K562 (cell line): ENCODE measurements at regions not wholly inside any gene's neighbourhood (a gene's known extent, or its start where the extent isn't known, plus 50 kb on each side); places are given as distances from the start of the nearest gene placed in this dataset.

ENCODE experiments used
- ATAC-seq: fragments of 200-7000 bp; cut with Tn5 transposase; 3 replicates; pipeline ENCODE4 v1.9.1; 2020; ENCODE audit warnings: moderate library complexity
- BruUV-seq: library from RNA; stranded (reverse); fragments of 400-500 nt; replicated peaks from 2 replicates; lab custom pipeline; 2021; lab: Mats Ljungman, UMichigan
- CTCF ChIA-PET: fragments of 300-600 bp; formaldehyde crosslinking; extraction: SDS; loops from one replicate; lab custom pipeline; 2021; ENCODE audit warnings: low intra/inter-chr PET ratio; lab: Yijun Ruan, JAX
- POLR2A ChIA-PET: fragments of 300-600, 350-650 bp; sonication (Branson Sonifier 250); formaldehyde crosslinking; extraction: SDS; loops from one replicate; lab custom pipeline; 2021; ENCODE audit warnings: antibody characterized with exemption, inconsistent platforms; lab: Yijun Ruan, JAX
- DNase-seq, 4 experiments: peaks; one replicate each; pipeline versions ENCODE4 v3.0.0 to v3.0.0-alpha.2; 2011 to 2018; ENCODE audit warnings: low spot score in 3 of 4, mixed read lengths in 3 of 4; ENCODE audit errors: extremely low read depth in 1 of 4
- FAIRE-seq: peaks from 2 replicates; lab custom pipeline; 2011; peaks lifted over from hg19 to GRCh38; lab: Jason Lieb, UNC
- H2AFZ ChIP-seq: 2 replicates; pipeline ENCODE4 v1.6.0; 2011; ENCODE audit warnings: low read depth, low read length, control low read depth, inconsistent platforms
- H3K27ac ChIP-seq: fragments of 200-600 bp; 3 replicates; pipeline ENCODE4 v1.8.0; 2011; ENCODE audit warnings: low read depth, mild to moderate bottlenecking, control low read depth, inconsistent platforms, low read length, moderate library complexity, mixed read lengths; ENCODE audit errors: extremely low read depth
- H3K27me3 ChIP-seq, 2 experiments: fragments of 300-600 bp in 1 of 2; 2 replicates in 1 of 2; 3 replicates in 1 of 2; pipeline versions ENCODE4 v1.6.0 to v1.8.0; 2011; ENCODE audit warnings: inconsistent platforms in 2 of 2, low read length in 2 of 2, mild to moderate bottlenecking in 1 of 2, mixed read lengths in 1 of 2, moderate library complexity in 1 of 2; ENCODE audit not compliant: control insufficient read depth in 2 of 2, insufficient read depth in 2 of 2
- H3K36me3 ChIP-seq: fragments of 300-600 bp; 3 replicates; pipeline ENCODE4 v1.8.0; 2011; ENCODE audit warnings: mild to moderate bottlenecking, low read length, inconsistent platforms; ENCODE audit not compliant: control insufficient read depth, insufficient read depth
- H3K4me1 ChIP-seq, 2 experiments: fragments of 200-600 bp in 1 of 2; replicated peaks in 1 of 2; 2 replicates in 1 of 2; 3 replicates in 1 of 2; pipeline versions ENCODE4 v1.5.1 to v1.8.0; 2011; ENCODE audit warnings: inconsistent platforms in 2 of 2, low read length in 2 of 2, mild to moderate bottlenecking in 1 of 2, mixed read lengths in 1 of 2, moderate library complexity in 1 of 2; ENCODE audit not compliant: control insufficient read depth in 2 of 2, insufficient read depth in 2 of 2
- H3K4me2 ChIP-seq: 2 replicates; pipeline ENCODE4 v1.6.1; 2011; ENCODE audit warnings: low read length, control low read depth, inconsistent platforms, mixed read lengths; ENCODE audit not compliant: insufficient read depth
- H3K4me3 ChIP-seq: fragments of 200-600 bp; sonication (generic), shearing (Covaris generic); 2 replicates; pipeline ENCODE4 v1.5.1; 2016; ENCODE audit warnings: control low read depth, inconsistent platforms
- H3K79me2 ChIP-seq: fragments of 200-600 bp; 3 replicates; pipeline ENCODE4 v1.8.0; 2011; ENCODE audit warnings: low read length, inconsistent platforms; ENCODE audit not compliant: control insufficient read depth, insufficient read depth
- H3K9ac ChIP-seq, 2 experiments: 2 replicates each; pipeline versions ENCODE4 v1.6.0 to v1.6.1; 2011; ENCODE audit warnings: low read depth in 2 of 2, low read length in 2 of 2, control low read depth in 1 of 2, inconsistent platforms in 1 of 2, mild to moderate bottlenecking in 1 of 2, mixed read lengths in 1 of 2; ENCODE audit not compliant: insufficient read depth in 1 of 2
- H3K9me1 ChIP-seq: one replicate; pipeline ENCODE4 v1.6.0; 2011; ENCODE audit warnings: inconsistent platforms, mild to moderate bottlenecking, low read length, moderate library complexity; ENCODE audit not compliant: control insufficient read depth, insufficient read depth
- H3K9me3 ChIP-seq: replicated peaks from 2 replicates; pipeline ENCODE4 v1.5.1; 2011; ENCODE audit warnings: low read depth, low read length, inconsistent platforms; ENCODE audit not compliant: control insufficient read depth, insufficient read depth
- H4K20me1 ChIP-seq: replicated peaks from 2 replicates; pipeline ENCODE4 v1.6.1; 2011; ENCODE audit warnings: low read length, inconsistent platforms, mixed read lengths; ENCODE audit not compliant: control insufficient read depth, insufficient read depth
- CBX3 ChIP-seq, 2 experiments: IDR thresholded peaks; 1 replicate in 1 of 2; 2 replicates in 1 of 2; pipeline ENCODE4 v1.6.1; 2012; ENCODE audit warnings: inconsistent platforms in 2 of 2, low read length in 2 of 2, borderline replicate concordance in 1 of 2, control low read depth in 1 of 2
- ELF4 ChIP-seq: fragments of 450-650 bp; formaldehyde crosslinking; IDR thresholded peaks from 2 replicates; pipeline ENCODE4 v1.4.0; 2022; ENCODE audit warnings: missing genetic modification characterization
- HMG20A ChIP-seq: fragments of 450-650 bp; formaldehyde crosslinking; conservative IDR thresholded peaks from 2 replicates; pipeline ENCODE4 v1.4.0; 2020; ENCODE audit warnings: mild to moderate bottlenecking, mixed read lengths
- KDM1A ChIP-seq, 2 experiments: fragments of 450-650 bp; IDR thresholded peaks; 2 replicates each; pipeline ENCODE4 v1.6.1; 2016; ENCODE audit warnings: mild to moderate bottlenecking in 2 of 2
- NFXL1 ChIP-seq: fragments of 450-650 bp; formaldehyde crosslinking; IDR thresholded peaks from 2 replicates; pipeline ENCODE4 v1.4.0; 2021; ENCODE audit warnings: mild to moderate bottlenecking
- ZC3H4 ChIP-seq: sonication (generic); formaldehyde crosslinking; IDR thresholded peaks from 2 replicates; pipeline ENCODE4 v1.9.0; 2021; ENCODE audit warnings: missing genetic modification reagents, borderline replicate concordance
- ZNF146 ChIP-seq: IDR thresholded peaks from one replicate; pipeline ENCODE4 v1.6.1; 2018; ENCODE audit warnings: missing compliant biosample characterization; ENCODE audit not compliant: unreplicated experiment
- ZNF436 ChIP-seq: fragments of 250-450, 450-650 bp; sonication (Bioruptor Pico); formaldehyde crosslinking; IDR thresholded peaks from 2 replicates; pipeline ENCODE4 v1.7.0; 2020; ENCODE audit warnings: mild to moderate bottlenecking
- ZNF696 ChIP-seq: fragments of 250-450 bp; sonication (Bioruptor Pico); conservative IDR thresholded peaks from 2 replicates; pipeline ENCODE4 v1.4.0; 2020; ENCODE audit warnings: mild to moderate bottlenecking, moderate library complexity
- WGBS: fragments of 100-300 bp; shearing (Covaris generic); methylation state at CpG from one replicate; pipeline ENCODE4 v1.1.6; 2016; ENCODE audit warnings: low coverage, mixed read lengths; ENCODE audit not compliant: insufficient coverage; ENCODE audit errors: missing lambda C conversion rate; 5-methylcytosine and 5-hydroxymethylcytosine counted together
- in situ Hi-C: fragments of 300-500 bp; cut with MboI; formaldehyde crosslinking; loops from 4 replicates; pipeline ENCODE4 v1.15.0; 2018; ENCODE audit warnings: inconsistent platforms, mixed read lengths
- intact Hi-C: fragments of 100-400 bp; cut with micrococcal nuclease; formaldehyde crosslinking; loops from 2 replicates; pipeline ENCODE4 v1.14.2; 2022
- TF ChIP-seq, protein P1 (sequence below): fragments of 250-450 bp; sonication (Bioruptor Pico); IDR thresholded peaks from 2 replicates; pipeline ENCODE4 v1.8.0; 2021; ENCODE audit warnings: moderate library complexity, mild to moderate bottlenecking, inconsistent platforms
- TF ChIP-seq, protein P2 (sequence below): fragments of 450-650 bp; IDR thresholded peaks from 2 replicates; pipeline ENCODE4 v1.6.1; 2017; ENCODE audit warnings: mild to moderate bottlenecking, moderate library complexity
- TF ChIP-seq, protein P3 (sequence below), 3 experiments: fragments of 200-800 bp in 1 of 3; fragments of 250-450 bp in 1 of 3; fragments of 450-650 bp in 1 of 3; sonication (Bioruptor Pico) in 1 of 3; sonication (Bioruptor generic) in 1 of 3; formaldehyde crosslinking in 1 of 3; IDR thresholded peaks; 2 replicates each; pipeline versions ENCODE4 v1.6.1 to v1.8.0; 2016 to 2022; ENCODE audit warnings: mild to moderate bottlenecking in 2 of 3, missing genetic modification characterization in 2 of 3, missing compliant biosample characterization in 1 of 3, moderate library complexity in 1 of 3

DNA sequence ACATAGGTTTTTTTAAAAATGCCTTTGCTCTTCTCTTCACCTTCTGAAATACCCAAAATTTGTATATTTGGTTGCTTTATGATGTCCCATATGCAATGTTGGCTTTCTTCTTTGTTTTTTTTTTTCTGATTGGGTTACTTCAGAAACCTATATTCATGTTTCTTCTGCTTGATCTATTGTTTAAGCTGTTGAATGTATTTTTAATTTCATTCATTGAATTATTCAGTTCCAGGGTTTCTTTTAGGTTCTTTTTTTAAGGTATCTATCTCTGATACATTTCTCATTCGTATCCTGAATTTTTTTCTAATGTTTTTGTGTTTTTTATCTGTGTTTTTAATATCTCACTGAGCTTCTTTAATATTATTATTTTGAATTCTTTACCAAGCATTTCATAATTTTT is 221.0 kb upstream of the MTPN start (continued):
- TF ChIP-seq CBX3 (IDR thresholded peaks at IDR 0.05; ENCODE audit: borderline replicate concordance in 1 of 2, low read length in 2 of 2) (peak in 1 of 2 experiments; percentile 63; a peak in 1 of 3 replicates), HMG20A (no peak), ZNF436 (CRISPR knock-in tag) (no peak)
- TF ChIP-seq, protein P1, sequence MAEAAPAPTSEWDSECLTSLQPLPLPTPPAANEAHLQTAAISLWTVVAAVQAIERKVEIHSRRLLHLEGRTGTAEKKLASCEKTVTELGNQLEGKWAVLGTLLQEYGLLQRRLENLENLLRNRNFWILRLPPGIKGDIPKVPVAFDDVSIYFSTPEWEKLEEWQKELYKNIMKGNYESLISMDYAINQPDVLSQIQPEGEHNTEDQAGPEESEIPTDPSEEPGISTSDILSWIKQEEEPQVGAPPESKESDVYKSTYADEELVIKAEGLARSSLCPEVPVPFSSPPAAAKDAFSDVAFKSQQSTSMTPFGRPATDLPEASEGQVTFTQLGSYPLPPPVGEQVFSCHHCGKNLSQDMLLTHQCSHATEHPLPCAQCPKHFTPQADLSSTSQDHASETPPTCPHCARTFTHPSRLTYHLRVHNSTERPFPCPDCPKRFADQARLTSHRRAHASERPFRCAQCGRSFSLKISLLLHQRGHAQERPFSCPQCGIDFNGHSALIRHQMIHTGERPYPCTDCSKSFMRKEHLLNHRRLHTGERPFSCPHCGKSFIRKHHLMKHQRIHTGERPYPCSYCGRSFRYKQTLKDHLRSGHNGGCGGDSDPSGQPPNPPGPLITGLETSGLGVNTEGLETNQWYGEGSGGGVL = no peak

DNA sequence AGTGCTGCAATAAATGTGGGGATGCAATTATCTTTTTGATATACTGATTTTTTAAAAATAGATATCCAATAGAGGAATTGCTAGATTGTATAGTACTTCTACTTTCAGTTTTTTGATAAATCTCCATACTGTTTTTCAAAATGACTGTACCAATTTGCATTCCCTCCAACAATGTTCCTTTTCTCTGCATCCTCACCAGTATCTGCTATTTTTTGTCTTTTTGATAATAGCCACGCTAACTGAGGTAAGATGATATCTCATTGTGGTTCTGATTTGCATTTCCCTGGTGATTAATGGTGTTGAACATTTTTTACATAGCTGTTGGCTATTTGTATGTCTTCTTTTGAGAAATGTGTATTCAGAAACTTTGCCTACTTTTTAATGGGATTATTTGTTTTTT is 217.7 kb upstream of the MTPN start:
- Histone ChIP-seq H3K36me3 (no peaks in the 10 kb centered on the region; the same call in 2 of the 3 replicates), H3K27me3 (no peaks in the 10 kb centered on the region), H3K4me1 (no peaks in the 10 kb centered on the region), H3K79me2 (peaks cover 3% of the 10 kb centered on the region; the same call in 1 of the 3 replicates), H4K20me1 (no peaks in the 10 kb centered on the region), H3K9me3 (no peaks in the 10 kb centered on the region; the same call in 1 of the 2 replicates), H2AFZ (no peak overlapping the region), H3K4me3 (no peak overlapping the region), H3K4me2 (no peak overlapping the region), H3K9me1 (no peaks in the 10 kb centered on the region), H3K9ac (no peak overlapping the region), H3K27ac (no peak overlapping the region)
- ChIA-PET POLR2A (no interaction called here), CTCF (no interaction called here)
- in situ Hi-C loops = no loop called here
- ATAC-seq (no peak), DNase-seq (no peak), FAIRE-seq (no peak)
- intact Hi-C loops = no loop called here
- no TSS peak for BruUV-seq
- 41% methylated on average over 1 of the region's 1 CpG for WGBS
- TF ChIP-seq NFXL1 (CRISPR knock-in tag) = no peak
- TF ChIP-seq ZNF696 (CRISPR knock-in tag) = no peak
- peak; percentile 1 for TF ChIP-seq ZNF146 (CRISPR knock-in tag)
- no peak for TF ChIP-seq KDM1A (IDR thresholded peaks at IDR 0.05)
- TF ChIP-seq, protein P2, sequence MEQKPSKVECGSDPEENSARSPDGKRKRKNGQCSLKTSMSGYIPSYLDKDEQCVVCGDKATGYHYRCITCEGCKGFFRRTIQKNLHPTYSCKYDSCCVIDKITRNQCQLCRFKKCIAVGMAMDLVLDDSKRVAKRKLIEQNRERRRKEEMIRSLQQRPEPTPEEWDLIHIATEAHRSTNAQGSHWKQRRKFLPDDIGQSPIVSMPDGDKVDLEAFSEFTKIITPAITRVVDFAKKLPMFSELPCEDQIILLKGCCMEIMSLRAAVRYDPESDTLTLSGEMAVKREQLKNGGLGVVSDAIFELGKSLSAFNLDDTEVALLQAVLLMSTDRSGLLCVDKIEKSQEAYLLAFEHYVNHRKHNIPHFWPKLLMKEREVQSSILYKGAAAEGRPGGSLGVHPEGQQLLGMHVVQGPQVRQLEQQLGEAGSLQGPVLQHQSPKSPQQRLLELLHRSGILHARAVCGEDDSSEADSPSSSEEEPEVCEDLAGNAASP = no peak
- TF ChIP-seq ELF4 (CRISPR knock-in tag) = no peak
- TF ChIP-seq, protein P3, sequence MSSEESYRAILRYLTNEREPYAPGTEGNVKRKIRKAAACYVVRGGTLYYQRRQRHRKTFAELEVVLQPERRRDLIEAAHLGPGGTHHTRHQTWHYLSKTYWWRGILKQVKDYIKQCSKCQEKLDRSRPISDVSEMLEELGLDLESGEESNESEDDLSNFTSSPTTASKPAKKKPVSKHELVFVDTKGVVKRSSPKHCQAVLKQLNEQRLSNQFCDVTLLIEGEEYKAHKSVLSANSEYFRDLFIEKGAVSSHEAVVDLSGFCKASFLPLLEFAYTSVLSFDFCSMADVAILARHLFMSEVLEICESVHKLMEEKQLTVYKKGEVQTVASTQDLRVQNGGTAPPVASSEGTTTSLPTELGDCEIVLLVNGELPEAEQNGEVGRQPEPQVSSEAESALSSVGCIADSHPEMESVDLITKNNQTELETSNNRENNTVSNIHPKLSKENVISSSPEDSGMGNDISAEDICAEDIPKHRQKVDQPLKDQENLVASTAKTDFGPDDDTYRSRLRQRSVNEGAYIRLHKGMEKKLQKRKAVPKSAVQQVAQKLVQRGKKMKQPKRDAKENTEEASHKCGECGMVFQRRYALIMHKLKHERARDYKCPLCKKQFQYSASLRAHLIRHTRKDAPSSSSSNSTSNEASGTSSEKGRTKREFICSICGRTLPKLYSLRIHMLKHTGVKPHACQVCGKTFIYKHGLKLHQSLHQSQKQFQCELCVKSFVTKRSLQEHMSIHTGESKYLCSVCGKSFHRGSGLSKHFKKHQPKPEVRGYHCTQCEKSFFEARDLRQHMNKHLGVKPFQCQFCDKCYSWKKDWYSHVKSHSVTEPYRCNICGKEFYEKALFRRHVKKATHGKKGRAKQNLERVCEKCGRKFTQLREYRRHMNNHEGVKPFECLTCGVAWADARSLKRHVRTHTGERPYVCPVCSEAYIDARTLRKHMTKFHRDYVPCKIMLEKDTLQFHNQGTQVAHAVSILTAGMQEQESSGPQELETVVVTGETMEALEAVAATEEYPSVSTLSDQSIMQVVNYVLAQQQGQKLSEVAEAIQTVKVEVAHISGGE (CRISPR knock-in tag; IDR thresholded peaks at IDR 0.05) = no peak
- TF ChIP-seq ZC3H4 (CRISPR knock-in tag) = no peak
